Stomach (tissue), 4 donors: ENCODE measurements at regions not wholly inside any gene's neighbourhood (a gene's known extent, or its start where the extent isn't known, plus 50 kb on each side); places are given as distances from the start of the nearest gene placed in this dataset.

ENCODE experiments used
- EP300 ChIP-seq: sonication (generic); formaldehyde crosslinking; IDR thresholded peaks from one replicate; pipeline ENCODE4 v1.6.1; 2017; ENCODE audit warnings: antibody characterized with exemption
- POLR2A ChIP-seq, 4 donors: fragments of 450-650 bp; IDR thresholded peaks; one replicate each; pipeline ENCODE4 v1.6.1; 2016; ENCODE audit warnings: antibody characterized with exemption in 4 of 4, control low read depth in 2 of 4, mild to moderate bottlenecking in 1 of 4, moderate library complexity in 1 of 4
- POLR2AphosphoS5 ChIP-seq, 3 donors: sonication (generic); formaldehyde crosslinking; IDR thresholded peaks; one replicate each; pipeline ENCODE4 v1.6.1; 2016; ENCODE audit warnings: antibody characterized with exemption in 3 of 3
- TF ChIP-seq, protein P1 (sequence below), 7 experiments: fragments of 450-650 bp in 4 of 7; fragments of 200-600 bp in 3 of 7; sonication (generic) in 3 of 7; IDR thresholded peaks; one replicate each; pipeline ENCODE4 v1.5.1; 2016 to 2019; ENCODE audit warnings: antibody characterized with exemption in 7 of 7, control low read depth in 2 of 7, mild to moderate bottlenecking in 1 of 7

- TF ChIP-seq, protein P1, sequence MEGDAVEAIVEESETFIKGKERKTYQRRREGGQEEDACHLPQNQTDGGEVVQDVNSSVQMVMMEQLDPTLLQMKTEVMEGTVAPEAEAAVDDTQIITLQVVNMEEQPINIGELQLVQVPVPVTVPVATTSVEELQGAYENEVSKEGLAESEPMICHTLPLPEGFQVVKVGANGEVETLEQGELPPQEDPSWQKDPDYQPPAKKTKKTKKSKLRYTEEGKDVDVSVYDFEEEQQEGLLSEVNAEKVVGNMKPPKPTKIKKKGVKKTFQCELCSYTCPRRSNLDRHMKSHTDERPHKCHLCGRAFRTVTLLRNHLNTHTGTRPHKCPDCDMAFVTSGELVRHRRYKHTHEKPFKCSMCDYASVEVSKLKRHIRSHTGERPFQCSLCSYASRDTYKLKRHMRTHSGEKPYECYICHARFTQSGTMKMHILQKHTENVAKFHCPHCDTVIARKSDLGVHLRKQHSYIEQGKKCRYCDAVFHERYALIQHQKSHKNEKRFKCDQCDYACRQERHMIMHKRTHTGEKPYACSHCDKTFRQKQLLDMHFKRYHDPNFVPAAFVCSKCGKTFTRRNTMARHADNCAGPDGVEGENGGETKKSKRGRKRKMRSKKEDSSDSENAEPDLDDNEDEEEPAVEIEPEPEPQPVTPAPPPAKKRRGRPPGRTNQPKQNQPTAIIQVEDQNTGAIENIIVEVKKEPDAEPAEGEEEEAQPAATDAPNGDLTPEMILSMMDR (IDR thresholded peaks at IDR 0.05) = no peak
- no peak for TF ChIP-seq POLR2A (IDR thresholded peaks at IDR 0.05)
- no peak for TF ChIP-seq POLR2AphosphoS5 (IDR thresholded peaks at IDR 0.05)
- no peak for TF ChIP-seq EP300
Measured at GRCh38 chr18:47737198-47737830, 193.1 kb downstream of the SMAD2 start.
